GM12878 (cell line): ENCODE measurements at regions not wholly inside any gene's neighbourhood (a gene's known extent, or its start where the extent isn't known, plus 50 kb on each side); places are given as distances from the start of the nearest gene placed in this dataset.

Experiments
- ATAC-seq: fragments of 200-7000 bp; cut with Tn5 transposase; 3 replicates; pipeline ENCODE4 v1.9.1; 2020; ENCODE audit warnings: mild to moderate bottlenecking, moderate library complexity
- BruUV-seq: library from RNA; stranded (reverse); fragments of 400-500 nt; replicated peaks from 2 replicates; lab custom pipeline; 2021; lab: Mats Ljungman, UMichigan
- CTCF ChIA-PET: fragments of 300-600 bp; sonication (Branson Sonifier 250); formaldehyde crosslinking; extraction: SDS; loops from one replicate; lab custom pipeline; 2021; ENCODE audit warnings: inconsistent platforms; lab: Yijun Ruan, JAX
- POLR2A ChIA-PET: fragments of 350-600 bp; formaldehyde crosslinking; extraction: SDS; loops from one replicate; lab custom pipeline; 2021; ENCODE audit warnings: inconsistent platforms; lab: Charles Lee
- RAD21 ChIA-PET: fragments of 300-600 bp; sonication (Branson Sonifier 250); formaldehyde crosslinking; loops from one replicate; lab custom pipeline; 2023; ENCODE audit warnings: antibody characterized with exemption; ENCODE audit not compliant: unreplicated experiment; lab: Charles Lee
- SMC1A ChIA-PET: fragments of 300-600 bp; sonication (Branson Sonifier 250); formaldehyde crosslinking; loops from one replicate; lab custom pipeline; 2023; ENCODE audit not compliant: unreplicated experiment, uncharacterized antibody; lab: Charles Lee
- DNase-seq: peaks from one replicate; pipeline ENCODE4 v3.0.0-alpha.2; 2011; ENCODE audit warnings: low read depth, low spot score
- FAIRE-seq: peaks from 3 replicates; lab custom pipeline; 2011; peaks lifted over from hg19 to GRCh38; lab: Jason Lieb, UNC
- H2AFZ ChIP-seq: 2 replicates; pipeline ENCODE4 v1.6.0; 2011; ENCODE audit warnings: low read depth, low read length, control low read depth; ENCODE audit not compliant: control insufficient read depth
- H3K27ac ChIP-seq: 2 replicates; pipeline ENCODE4 v1.5.1; 2011; ENCODE audit warnings: control low read depth; ENCODE audit not compliant: control insufficient read depth, insufficient read depth
- H3K27me3 ChIP-seq, 2 experiments: replicated peaks in 1 of 2; 2 replicates each; pipeline versions ENCODE4 v1.6.0 to v1.6.1; 2011; ENCODE audit warnings: low read length in 1 of 2; ENCODE audit not compliant: control insufficient read depth in 2 of 2, insufficient read depth in 2 of 2
- H3K36me3 ChIP-seq, 2 experiments: 2 replicates each; pipeline ENCODE4 v1.5.1; 2011; ENCODE audit warnings: low read length in 1 of 2; ENCODE audit not compliant: control insufficient read depth in 2 of 2, insufficient read depth in 2 of 2
- H3K4me1 ChIP-seq: 2 replicates; pipeline ENCODE4 v1.6.1; 2011; ENCODE audit warnings: mild to moderate bottlenecking, low read length, moderate library complexity, mixed read lengths; ENCODE audit not compliant: control insufficient read depth, insufficient read depth
- H3K4me2 ChIP-seq: 2 replicates; pipeline ENCODE4 v1.6.0; 2011; ENCODE audit warnings: control low read depth; ENCODE audit not compliant: control insufficient read depth, insufficient read depth
- H3K4me3 ChIP-seq: fragments of 200-600 bp; sonication (generic); 2 replicates; pipeline ENCODE4 v1.5.1; 2016
- H3K79me2 ChIP-seq: 2 replicates; pipeline ENCODE4 v1.6.0; 2011; ENCODE audit warnings: low read length; ENCODE audit not compliant: control insufficient read depth, insufficient read depth
- H3K9ac ChIP-seq: 2 replicates; pipeline ENCODE4 v1.8.0; 2011; ENCODE audit warnings: low read length, control low read depth, mixed read lengths; ENCODE audit not compliant: control insufficient read depth, insufficient read depth
- H3K9me3 ChIP-seq: replicated peaks from 3 replicates; pipeline ENCODE4 v1.5.1; 2011; ENCODE audit warnings: mild to moderate bottlenecking, low read length; ENCODE audit not compliant: control insufficient read depth, insufficient read depth
- H4K20me1 ChIP-seq: 2 replicates; pipeline ENCODE4 v1.6.0; 2011; ENCODE audit not compliant: control insufficient read depth, insufficient read depth
- ATF7 ChIP-seq: fragments of 450-650 bp; IDR thresholded peaks from 2 replicates; pipeline ENCODE4 v1.6.1; 2016; ENCODE audit warnings: low read depth, mild to moderate bottlenecking
- BCL3 ChIP-seq: IDR thresholded peaks from 2 replicates; pipeline ENCODE4 v1.6.1; 2011; ENCODE audit warnings: borderline replicate concordance, low read depth, mild to moderate bottlenecking, moderate library complexity, low read length; ENCODE audit not compliant: insufficient read depth, poor library complexity, severe bottlenecking
- CHD4 ChIP-seq: fragments of 200-600 bp; sonication (generic); IDR thresholded peaks from 2 replicates; pipeline ENCODE4 v1.6.1; 2016; ENCODE audit warnings: mild to moderate bottlenecking
- CREB1 ChIP-seq: IDR thresholded peaks from 2 replicates; pipeline ENCODE4 v1.6.1; 2012; ENCODE audit warnings: low read depth, mild to moderate bottlenecking, inconsistent platforms
- KDM1A ChIP-seq: fragments of 200-600 bp; sonication (generic); IDR thresholded peaks from 2 replicates; pipeline ENCODE4 v1.6.1; 2016; ENCODE audit warnings: borderline replicate concordance
- MXI1 ChIP-seq: fragments of 150-350 bp; IDR thresholded peaks from 2 replicates; pipeline ENCODE4 v1.6.1; 2011; ENCODE audit warnings: low read depth, mild to moderate bottlenecking, inconsistent platforms, low read length, improper control_type of control experiment
- NFYA ChIP-seq: IDR thresholded peaks from 2 replicates; pipeline ENCODE4 v1.6.1; 2011; ENCODE audit warnings: low read depth, mild to moderate bottlenecking, low read length, improper control_type of control experiment, borderline replicate concordance
- POU2F2 ChIP-seq: IDR thresholded peaks from 3 replicates; pipeline ENCODE4 v1.6.1; 2011; ENCODE audit warnings: low read depth, mild to moderate bottlenecking, low read length, borderline replicate concordance
- RELB ChIP-seq: fragments of 450-650 bp; IDR thresholded peaks from 2 replicates; pipeline ENCODE4 v1.6.1; 2017; ENCODE audit warnings: low read depth, mild to moderate bottlenecking, moderate library complexity
- SPI1 ChIP-seq: IDR thresholded peaks from 2 replicates; pipeline ENCODE4 v1.6.1; 2011; ENCODE audit warnings: low read depth, mild to moderate bottlenecking, low read length, moderate library complexity, borderline replicate concordance; ENCODE audit not compliant: insufficient read depth
- SUZ12 ChIP-seq: fragments of 200-600 bp; sonication (generic); IDR thresholded peaks from one replicate; pipeline ENCODE4 v1.6.1; 2018; ENCODE audit warnings: antibody characterized with exemption, mild to moderate bottlenecking; ENCODE audit not compliant: unreplicated experiment
- ZNF274 ChIP-seq: IDR thresholded peaks from one replicate; pipeline ENCODE4 v1.8.0; 2011; ENCODE audit not compliant: insufficient read length, insufficient read depth
- WGBS: methylation state at CpG from one replicate; pipeline ENCODE4 v1.1.6; 2016; ENCODE audit warnings: low lambda C conversion rate; ENCODE audit not compliant: insufficient replicate concordance, insufficient coverage; ENCODE audit errors: missing lambda C conversion rate; 5-methylcytosine and 5-hydroxymethylcytosine counted together
- in situ Hi-C: fragments of 300-500 bp; cut with MboI; formaldehyde crosslinking; loops from 9 replicates; pipeline ENCODE4 v1.14.3; 2018; ENCODE audit warnings: mixed read lengths
- intact Hi-C: fragments of 100-400 bp; cut with micrococcal nuclease; formaldehyde crosslinking; loops from one replicate; pipeline ENCODE4 v1.14.2; 2022; ENCODE audit not compliant: unreplicated experiment
- TF ChIP-seq, protein P1 (sequence below): fragments of 450-650 bp; IDR thresholded peaks from 2 replicates; pipeline ENCODE4 v1.6.1; 2016; ENCODE audit warnings: mild to moderate bottlenecking, moderate library complexity, borderline replicate concordance

DNA sequence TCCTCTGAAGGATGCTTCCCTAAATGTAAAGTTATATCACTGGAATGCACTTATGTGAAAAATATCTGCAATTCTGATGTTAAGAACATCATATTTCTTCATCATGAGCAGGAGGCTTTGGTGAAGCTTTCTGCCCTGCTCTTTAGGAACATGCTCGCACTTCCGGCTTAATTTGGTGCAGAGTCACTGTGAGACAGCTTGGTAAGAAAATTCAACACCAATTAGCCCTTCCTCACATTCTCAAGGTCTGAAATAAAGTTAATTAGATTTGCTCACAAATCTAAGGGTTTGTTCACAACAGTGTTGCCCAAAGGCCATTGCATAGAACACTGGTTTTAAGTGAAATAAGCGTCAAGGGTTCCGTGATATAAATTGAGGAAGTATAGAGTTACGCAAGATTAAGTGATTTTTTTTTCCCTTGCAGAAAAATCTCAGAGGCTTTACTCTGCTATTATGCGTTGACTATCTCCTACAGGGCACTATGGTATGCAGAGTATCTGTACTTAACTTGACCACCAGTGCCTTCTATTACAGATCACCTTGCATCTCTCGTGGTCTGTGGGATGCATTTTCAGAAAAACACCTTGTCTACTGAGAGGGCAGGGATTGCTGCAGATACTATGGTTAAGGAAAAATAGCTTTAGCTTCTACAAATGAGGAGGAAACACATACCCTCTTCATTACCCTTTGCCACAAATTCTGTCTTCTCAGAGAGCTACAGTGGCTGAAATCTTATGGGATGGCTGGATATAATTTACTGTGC is 953.9 kb downstream of the TYW1 start:
- DNase-seq, result no peak
- H3K36me3 ChIP-seq, result no peaks in the 10 kb centered on the region
- no TSS peak for BruUV-seq
- H3K4me1 ChIP-seq, result no peaks in the 10 kb centered on the region
- TF ChIP-seq POU2F2 (no peak), CREB1 (no peak), ATF7 (no peak), KDM1A (no peak), NFYA (no peak), ZNF274 (no peak), BCL3 (no peak), CHD4 (no peak), SPI1 (no peak), RELB (no peak), MXI1 (no peak), SUZ12 (no peak)
- TF ChIP-seq, protein P1, sequence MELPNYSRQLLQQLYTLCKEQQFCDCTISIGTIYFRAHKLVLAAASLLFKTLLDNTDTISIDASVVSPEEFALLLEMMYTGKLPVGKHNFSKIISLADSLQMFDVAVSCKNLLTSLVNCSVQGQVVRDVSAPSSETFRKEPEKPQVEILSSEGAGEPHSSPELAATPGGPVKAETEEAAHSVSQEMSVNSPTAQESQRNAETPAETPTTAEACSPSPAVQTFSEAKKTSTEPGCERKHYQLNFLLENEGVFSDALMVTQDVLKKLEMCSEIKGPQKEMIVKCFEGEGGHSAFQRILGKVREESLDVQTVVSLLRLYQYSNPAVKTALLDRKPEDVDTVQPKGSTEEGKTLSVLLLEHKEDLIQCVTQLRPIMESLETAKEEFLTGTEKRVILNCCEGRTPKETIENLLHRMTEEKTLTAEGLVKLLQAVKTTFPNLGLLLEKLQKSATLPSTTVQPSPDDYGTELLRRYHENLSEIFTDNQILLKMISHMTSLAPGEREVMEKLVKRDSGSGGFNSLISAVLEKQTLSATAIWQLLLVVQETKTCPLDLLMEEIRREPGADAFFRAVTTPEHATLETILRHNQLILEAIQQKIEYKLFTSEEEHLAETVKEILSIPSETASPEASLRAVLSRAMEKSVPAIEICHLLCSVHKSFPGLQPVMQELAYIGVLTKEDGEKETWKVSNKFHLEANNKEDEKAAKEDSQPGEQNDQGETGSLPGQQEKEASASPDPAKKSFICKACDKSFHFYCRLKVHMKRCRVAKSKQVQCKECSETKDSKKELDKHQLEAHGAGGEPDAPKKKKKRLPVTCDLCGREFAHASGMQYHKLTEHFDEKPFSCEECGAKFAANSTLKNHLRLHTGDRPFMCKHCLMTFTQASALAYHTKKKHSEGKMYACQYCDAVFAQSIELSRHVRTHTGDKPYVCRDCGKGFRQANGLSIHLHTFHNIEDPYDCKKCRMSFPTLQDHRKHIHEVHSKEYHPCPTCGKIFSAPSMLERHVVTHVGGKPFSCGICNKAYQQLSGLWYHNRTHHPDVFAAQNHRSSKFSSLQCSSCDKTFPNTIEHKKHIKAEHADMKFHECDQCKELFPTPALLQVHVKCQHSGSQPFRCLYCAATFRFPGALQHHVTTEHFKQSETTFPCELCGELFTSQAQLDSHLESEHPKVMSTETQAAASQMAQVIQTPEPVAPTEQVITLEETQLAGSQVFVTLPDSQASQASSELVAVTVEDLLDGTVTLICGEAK, result no peak
- ChIA-PET SMC1A (no interaction called here), RAD21 (no interaction called here), POLR2A (no interaction called here), CTCF (no interaction called here)
- ATAC-seq, result no peak
- 30% methylated on average over 7 of the region's 7 CpGs for WGBS
- H3K4me2 ChIP-seq, result no peak overlapping the region
- no peaks in the 10 kb centered on the region for H3K27me3 ChIP-seq
- in situ Hi-C loops (no loop called here), intact Hi-C loops (no loop called here)
- no peaks in the 10 kb centered on the region for H3K79me2 ChIP-seq
- H3K27ac ChIP-seq, result no peak overlapping the region
- H2AFZ ChIP-seq, result no peak overlapping the region
- no peak for FAIRE-seq
- no peak overlapping the region for H3K4me3 ChIP-seq
- H4K20me1 ChIP-seq, result no peaks in the 10 kb centered on the region
- no peaks in the 10 kb centered on the region for H3K9me3 ChIP-seq
- H3K9ac ChIP-seq, result no peak overlapping the region
